ENCODE measurements at regions not wholly inside any gene's neighbourhood (a gene's known extent, or its start where the extent isn't known, plus 50 kb on each side); places are given as distances from the start of the nearest gene placed in this dataset.

DNA sequence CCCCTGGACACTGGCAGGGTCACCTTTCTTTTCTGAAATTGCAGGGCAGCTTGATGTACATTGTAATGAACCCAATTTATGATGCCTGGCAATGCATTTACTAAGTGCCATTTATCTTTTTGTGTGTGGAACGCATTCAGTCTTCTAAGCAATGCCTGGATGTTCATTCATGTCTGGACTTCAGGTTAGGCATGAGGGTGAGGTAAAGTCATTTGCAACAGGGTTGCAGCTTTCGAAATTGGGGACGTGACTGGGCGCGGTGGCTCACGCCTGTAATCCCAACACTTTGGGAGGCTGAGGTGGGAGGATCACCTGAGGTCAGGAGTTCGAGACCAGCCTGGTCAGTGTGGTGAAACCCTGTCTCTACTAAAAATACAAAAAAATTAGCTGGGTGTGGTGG lies 134.6 kb downstream of the SOX4 start:
- no peaks in the 10 kb centered on the region for H3K9me2 ChIP-seq (ENCODE audit: low read depth, low read length)
- H3K79me2 ChIP-seq (ENCODE audit: insufficient read depth, low read length), result no peaks in the 10 kb centered on the region
- H3K27ac ChIP-seq (ENCODE audit: low read depth, low read length, poor library complexity, severe bottlenecking), result no peak overlapping the region

DNA sequence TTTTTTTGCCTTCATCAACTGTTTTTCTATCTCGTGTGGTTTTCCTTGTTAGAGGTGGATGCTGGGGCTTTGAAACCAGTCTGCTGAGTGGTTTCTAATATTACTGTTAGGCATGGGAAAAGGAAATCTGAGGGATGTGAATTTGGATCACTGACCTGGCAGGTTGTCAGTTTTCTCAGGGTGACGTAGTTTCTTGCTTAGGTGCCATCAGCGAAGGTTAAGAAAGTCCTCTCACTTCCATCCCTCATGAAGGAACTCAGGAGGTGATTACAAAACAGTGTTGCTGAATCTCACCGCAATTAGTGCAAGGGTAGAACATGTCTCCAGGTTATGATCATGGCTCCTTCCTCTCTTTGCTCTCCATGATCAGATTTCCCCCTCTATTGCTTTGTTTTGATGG lies 135.9 kb downstream of the SOX4 start:
- no peak for TF ChIP-seq EZH2 (IDR thresholded peaks at IDR 0.05; ENCODE audit: borderline replicate concordance, low read length)
- TF ChIP-seq, protein P1, sequence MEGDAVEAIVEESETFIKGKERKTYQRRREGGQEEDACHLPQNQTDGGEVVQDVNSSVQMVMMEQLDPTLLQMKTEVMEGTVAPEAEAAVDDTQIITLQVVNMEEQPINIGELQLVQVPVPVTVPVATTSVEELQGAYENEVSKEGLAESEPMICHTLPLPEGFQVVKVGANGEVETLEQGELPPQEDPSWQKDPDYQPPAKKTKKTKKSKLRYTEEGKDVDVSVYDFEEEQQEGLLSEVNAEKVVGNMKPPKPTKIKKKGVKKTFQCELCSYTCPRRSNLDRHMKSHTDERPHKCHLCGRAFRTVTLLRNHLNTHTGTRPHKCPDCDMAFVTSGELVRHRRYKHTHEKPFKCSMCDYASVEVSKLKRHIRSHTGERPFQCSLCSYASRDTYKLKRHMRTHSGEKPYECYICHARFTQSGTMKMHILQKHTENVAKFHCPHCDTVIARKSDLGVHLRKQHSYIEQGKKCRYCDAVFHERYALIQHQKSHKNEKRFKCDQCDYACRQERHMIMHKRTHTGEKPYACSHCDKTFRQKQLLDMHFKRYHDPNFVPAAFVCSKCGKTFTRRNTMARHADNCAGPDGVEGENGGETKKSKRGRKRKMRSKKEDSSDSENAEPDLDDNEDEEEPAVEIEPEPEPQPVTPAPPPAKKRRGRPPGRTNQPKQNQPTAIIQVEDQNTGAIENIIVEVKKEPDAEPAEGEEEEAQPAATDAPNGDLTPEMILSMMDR (IDR thresholded peaks at IDR 0.05; ENCODE audit: low read length), result no peak
- Histone ChIP-seq H3K9ac (ENCODE audit: low read length) (no peak overlapping the region), H3K4me1 (ENCODE audit: insufficient read depth, low read length, severe bottlenecking) (no peaks in the 10 kb centered on the region), H3K79me2 (ENCODE audit: insufficient read depth, low read length) (no peaks in the 10 kb centered on the region), H2AFZ (ENCODE audit: low read length) (no peak overlapping the region), H3K4me3 (ENCODE audit: low read depth, low read length, poor library complexity, severe bottlenecking) (no peak overlapping the region), H3K9me2 (ENCODE audit: low read depth, low read length) (no peaks in the 10 kb centered on the region), H3K9me3 (ENCODE audit: low read length) (no peaks in the 10 kb centered on the region), H3K36me3 (ENCODE audit: insufficient read depth, low read length) (no peaks in the 10 kb centered on the region), H3K27ac (ENCODE audit: low read depth, low read length, poor library complexity, severe bottlenecking) (no peak overlapping the region), H4K20me1 (ENCODE audit: insufficient read depth, low read length) (no peaks in the 10 kb centered on the region), H3K27me3 (ENCODE audit: insufficient read depth, low read length) (no peaks in the 10 kb centered on the region), H3F3A (ENCODE audit: insufficient read depth, low read length) (no peaks in the 10 kb centered on the region), H3K4me2 (ENCODE audit: low read length) (no peak overlapping the region)

More for the DNA sequence above, 134.6 kb downstream of the SOX4 start:
- Histone ChIP-seq H3K9ac (ENCODE audit: low read length) (no peak overlapping the region), H3F3A (ENCODE audit: insufficient read depth, low read length) (no peaks in the 10 kb centered on the region), H2AFZ (ENCODE audit: low read length) (no peak overlapping the region), H3K36me3 (ENCODE audit: insufficient read depth, low read length) (no peaks in the 10 kb centered on the region), H3K4me3 (ENCODE audit: low read depth, low read length, poor library complexity, severe bottlenecking) (no peak overlapping the region), H4K20me1 (ENCODE audit: insufficient read depth, low read length) (no peaks in the 10 kb centered on the region), H3K4me2 (ENCODE audit: low read length) (no peak overlapping the region), H3K9me3 (ENCODE audit: low read length) (no peaks in the 10 kb centered on the region), H3K4me1 (ENCODE audit: insufficient read depth, low read length, severe bottlenecking) (no peaks in the 10 kb centered on the region), H3K27me3 (ENCODE audit: insufficient read depth, low read length) (no peaks in the 10 kb centered on the region)
- TF ChIP-seq EZH2 (IDR thresholded peaks at IDR 0.05; ENCODE audit: borderline replicate concordance, low read length), result no peak
- TF ChIP-seq, protein P1 (IDR thresholded peaks at IDR 0.05; ENCODE audit: low read length), result no peak

- Histone ChIP-seq H3K4me3 (ENCODE audit: low read depth, low read length, poor library complexity, severe bottlenecking) (no peak overlapping the region), H4K20me1 (ENCODE audit: insufficient read depth, low read length) (no peaks in the 10 kb centered on the region), H3F3A (ENCODE audit: insufficient read depth, low read length) (no peaks in the 10 kb centered on the region), H3K27me3 (ENCODE audit: insufficient read depth, low read length) (no peaks in the 10 kb centered on the region), H3K36me3 (ENCODE audit: insufficient read depth, low read length) (no peaks in the 10 kb centered on the region), H3K79me2 (ENCODE audit: insufficient read depth, low read length) (no peaks in the 10 kb centered on the region), H3K9me3 (ENCODE audit: low read length) (no peaks in the 10 kb centered on the region), H3K27ac (ENCODE audit: low read depth, low read length, poor library complexity, severe bottlenecking) (no peak overlapping the region), H2AFZ (ENCODE audit: low read length) (no peak overlapping the region), H3K4me2 (ENCODE audit: low read length) (no peak overlapping the region), H3K9me2 (ENCODE audit: low read depth, low read length) (no peaks in the 10 kb centered on the region), H3K4me1 (ENCODE audit: insufficient read depth, low read length, severe bottlenecking) (no peaks in the 10 kb centered on the region), H3K9ac (ENCODE audit: low read length) (no peak overlapping the region)
- TF ChIP-seq, protein P1 (IDR thresholded peaks at IDR 0.05; ENCODE audit: low read length), result no peak
- no peak for TF ChIP-seq EZH2 (IDR thresholded peaks at IDR 0.05; ENCODE audit: borderline replicate concordance, low read length)
Measured at GRCh38 chr6:21730533-21730932, 137.0 kb downstream of the SOX4 start.

Measured in OCI-LY1 (cell line).